Endothelial cell of umbilical vein (primary cell): ENCODE measurements at regions not wholly inside any gene's neighbourhood (a gene's known extent, or its start where the extent isn't known, plus 50 kb on each side); places are given as distances from the start of the nearest gene placed in this dataset.

Experiments
- BruUV-seq: library from RNA; stranded (reverse); fragments of 400-500 nt; replicated peaks from 2 replicates; lab custom pipeline; 2021; lab: Mats Ljungman, UMichigan
- CTCF ChIA-PET: fragments of 300-600, 350-600 bp; sonication (Branson Sonifier 250); formaldehyde crosslinking; loops from one replicate; lab custom pipeline; 2021; ENCODE audit warnings: antibody characterized with exemption, inconsistent platforms; lab: Charles Lee
- POLR2A ChIA-PET: fragments of 300-600, 350-600 bp; sonication (Branson Sonifier 250); formaldehyde crosslinking; loops from one replicate; lab custom pipeline; 2021; ENCODE audit warnings: antibody characterized with exemption, inconsistent platforms; lab: Charles Lee
- DNase-seq: peaks from one replicate; pipeline ENCODE4 v3.0.0-alpha.2; 2011; ENCODE audit warnings: low read depth, low spot score
- FAIRE-seq: peaks from 2 replicates; lab custom pipeline; 2011; peaks lifted over from hg19 to GRCh38; lab: Jason Lieb, UNC
- H2AFZ ChIP-seq: 2 replicates; pipeline ENCODE4 v1.6.0; 2012; ENCODE audit warnings: low read depth, low read length, control low read depth, inconsistent platforms
- H3K27ac ChIP-seq: 2 replicates; pipeline ENCODE4 v1.5.1; 2011; ENCODE audit warnings: low read depth, mild to moderate bottlenecking, control low read depth, low read length, moderate library complexity; ENCODE audit not compliant: insufficient read depth
- H3K27me3 ChIP-seq, 2 experiments: 2 replicates each; pipeline versions ENCODE4 v1.6.0 to v1.6.1; 2011; ENCODE audit warnings: low read length in 2 of 2, mixed read lengths in 1 of 2; ENCODE audit not compliant: control insufficient read depth in 2 of 2, insufficient read depth in 2 of 2
- H3K36me3 ChIP-seq, 2 experiments: 2 replicates in 1 of 2; 3 replicates in 1 of 2; pipeline ENCODE4 v1.5.1; 2011; ENCODE audit warnings: low read length in 2 of 2, mild to moderate bottlenecking in 1 of 2, moderate library complexity in 1 of 2; ENCODE audit not compliant: control insufficient read depth in 2 of 2, insufficient read depth in 2 of 2; ENCODE audit errors: extremely low read depth in 1 of 2
- H3K4me1 ChIP-seq: 3 replicates; pipeline ENCODE4 v1.5.1; 2011; ENCODE audit warnings: mild to moderate bottlenecking, low read length; ENCODE audit not compliant: control insufficient read depth, insufficient read depth; ENCODE audit errors: extremely low read depth
- H3K4me2 ChIP-seq: 2 replicates; pipeline ENCODE4 v1.6.1; 2011; ENCODE audit warnings: low read length, control low read depth, mixed read lengths; ENCODE audit not compliant: insufficient read depth
- H3K4me3 ChIP-seq, 3 experiments: fragments of 200-600 bp in 1 of 3; sonication (generic), shearing (Covaris generic) in 1 of 3; replicated peaks in 1 of 3; 2 replicates each; pipeline ENCODE4 v1.5.1; 2011 to 2016; ENCODE audit warnings: control low read depth in 3 of 3, low read length in 3 of 3, mild to moderate bottlenecking in 2 of 3, inconsistent platforms in 1 of 3, low read depth in 1 of 3, moderate library complexity in 1 of 3; ENCODE audit not compliant: insufficient read depth in 1 of 3
- H3K79me2 ChIP-seq: 2 replicates; pipeline ENCODE4 v1.6.0; 2012; ENCODE audit warnings: low read length, inconsistent platforms; ENCODE audit not compliant: control insufficient read depth, insufficient read depth
- H3K9ac ChIP-seq: replicated peaks from 2 replicates; pipeline ENCODE3; 2011; ENCODE audit warnings: low read length, control low read depth; ENCODE audit not compliant: insufficient read depth; ENCODE audit errors: extremely low read depth
- H3K9me1 ChIP-seq: replicated peaks from 3 replicates; pipeline ENCODE4 v1.6.0; 2011; ENCODE audit warnings: mild to moderate bottlenecking, low read length; ENCODE audit not compliant: control insufficient read depth, insufficient read depth; ENCODE audit errors: extremely low read depth
- H3K9me3 ChIP-seq: replicated peaks from 2 replicates; pipeline ENCODE4 v1.5.1; 2012; ENCODE audit warnings: low read length, inconsistent platforms; ENCODE audit not compliant: control insufficient read depth, insufficient read depth
- H4K20me1 ChIP-seq: replicated peaks from 2 replicates; pipeline ENCODE3; 2011; ENCODE audit warnings: mild to moderate bottlenecking, low read length; ENCODE audit not compliant: control insufficient read depth, insufficient read depth; ENCODE audit errors: extremely low read depth
- EZH2 ChIP-seq: IDR thresholded peaks from 2 replicates; pipeline ENCODE4 v1.6.1; 2012; ENCODE audit warnings: borderline replicate concordance, low read depth, mild to moderate bottlenecking, moderate library complexity, low read length, inconsistent platforms; ENCODE audit not compliant: severe bottlenecking
- FOS ChIP-seq: IDR thresholded peaks from 2 replicates; pipeline ENCODE4 v1.6.1; 2011; ENCODE audit warnings: mild to moderate bottlenecking, low read length, moderate library complexity, borderline replicate concordance; ENCODE audit not compliant: insufficient read depth
- GATA2 ChIP-seq: IDR thresholded peaks from 2 replicates; pipeline ENCODE4 v1.7.0; 2011; ENCODE audit warnings: low read depth, mild to moderate bottlenecking, moderate library complexity, mixed read lengths, low read length; ENCODE audit not compliant: insufficient read length, insufficient read depth
- JUN ChIP-seq: IDR thresholded peaks from 2 replicates; pipeline ENCODE4 v1.6.1; 2011; ENCODE audit warnings: borderline replicate concordance, low read depth; ENCODE audit not compliant: insufficient read length, insufficient read depth
- MAX ChIP-seq: IDR thresholded peaks from 2 replicates; pipeline ENCODE4 v1.6.1; 2011; ENCODE audit not compliant: insufficient read depth, insufficient read length
- MYC ChIP-seq: IDR thresholded peaks from one replicate; pipeline ENCODE4 v1.6.1; 2011; ENCODE audit warnings: mild to moderate bottlenecking, low read depth, low read length
- POLR2A ChIP-seq: IDR thresholded peaks from 2 replicates; pipeline ENCODE4 v1.6.1; 2012; ENCODE audit warnings: low read depth, mild to moderate bottlenecking, control low read depth, low read length
- POLR2AphosphoS5 ChIP-seq: IDR thresholded peaks from 2 replicates; pipeline ENCODE4 v1.6.1; 2012; ENCODE audit warnings: low read depth, mild to moderate bottlenecking, control low read depth, low read length, moderate library complexity; ENCODE audit not compliant: insufficient read depth
- dilution Hi-C: fragments of 300-500 bp; cut with MboI; formaldehyde crosslinking; loops from one replicate; pipeline ENCODE4 v1.15.0; 2019; ENCODE audit warnings: low sequenced_read_pairs; ENCODE audit not compliant: extremely low pct_ligation_motif_present
- intact Hi-C: fragments of 100-400 bp; cut with micrococcal nuclease; formaldehyde crosslinking; loops from one replicate; pipeline ENCODE4 v1.10.0; 2022
- TF ChIP-seq, protein P1 (sequence below), 2 donors: IDR thresholded peaks; 1 replicate in 1 of 2; 2 replicates in 1 of 2; pipeline ENCODE4 v1.5.1; 2011; ENCODE audit warnings: low read length in 2 of 2, mild to moderate bottlenecking in 2 of 2, moderate library complexity in 2 of 2, control low read depth in 1 of 2, inconsistent platforms in 1 of 2, low read depth in 1 of 2; ENCODE audit not compliant: insufficient read depth in 1 of 2; ENCODE audit errors: extremely low read depth in 1 of 2

DNA sequence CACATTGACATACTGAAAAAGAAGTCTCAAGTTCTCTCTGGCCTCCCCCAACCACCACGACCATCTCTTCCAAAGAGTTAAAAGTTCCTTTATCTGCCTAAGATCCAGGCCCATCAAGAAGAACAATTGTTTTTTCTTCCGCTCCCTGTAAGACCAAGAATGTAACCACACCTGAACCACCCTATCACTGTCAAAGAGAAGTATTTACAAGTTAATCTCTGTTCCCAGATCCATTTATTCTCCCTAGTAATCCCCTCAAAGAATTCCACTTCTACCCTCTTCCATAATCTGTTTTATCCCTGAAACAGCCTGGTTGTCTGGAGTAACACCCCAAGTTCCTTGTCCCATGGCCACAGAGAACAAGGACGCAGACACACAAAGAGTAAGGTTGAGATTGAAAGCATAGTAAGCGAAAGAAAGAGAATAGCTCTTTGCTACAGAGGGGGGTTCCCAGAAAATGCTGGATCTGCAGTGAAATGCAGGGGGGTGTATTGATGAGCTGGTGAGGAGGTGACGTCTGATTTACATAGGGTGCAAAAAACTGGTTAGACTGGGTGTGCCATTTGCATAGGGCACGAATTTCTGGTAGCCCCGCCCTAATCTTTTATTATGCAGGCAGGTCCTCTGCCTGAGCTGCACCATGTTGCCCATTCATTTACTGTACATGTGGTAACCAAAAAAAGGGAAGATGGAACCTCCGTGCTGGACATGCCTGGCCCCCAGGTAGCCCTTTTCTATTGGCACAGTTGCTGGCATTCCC is 122.0 kb downstream of the SKIDA1 start:
- Histone ChIP-seq H3K4me1 (peaks cover 8% of the 10 kb centered on the region), H3K4me2 (no peak overlapping the region), H2AFZ (no peak overlapping the region), H3K27ac (no peak overlapping the region), H4K20me1 (no peaks in the 10 kb centered on the region), H3K36me3 (no peaks in the 10 kb centered on the region), H3K9me1 (no peaks in the 10 kb centered on the region), H3K27me3 (no peaks in the 10 kb centered on the region), H3K4me3 (no peak overlapping the region), H3K79me2 (no peaks in the 10 kb centered on the region), H3K9me3 (no peaks in the 10 kb centered on the region), H3K9ac (no peak overlapping the region)
- TF ChIP-seq EZH2 = no peak
- TF ChIP-seq FOS = no peak
- no peak for TF ChIP-seq MAX
- TF ChIP-seq JUN = no peak
- TF ChIP-seq MYC = no peak
- TF ChIP-seq POLR2A = no peak
- TF ChIP-seq, protein P1, sequence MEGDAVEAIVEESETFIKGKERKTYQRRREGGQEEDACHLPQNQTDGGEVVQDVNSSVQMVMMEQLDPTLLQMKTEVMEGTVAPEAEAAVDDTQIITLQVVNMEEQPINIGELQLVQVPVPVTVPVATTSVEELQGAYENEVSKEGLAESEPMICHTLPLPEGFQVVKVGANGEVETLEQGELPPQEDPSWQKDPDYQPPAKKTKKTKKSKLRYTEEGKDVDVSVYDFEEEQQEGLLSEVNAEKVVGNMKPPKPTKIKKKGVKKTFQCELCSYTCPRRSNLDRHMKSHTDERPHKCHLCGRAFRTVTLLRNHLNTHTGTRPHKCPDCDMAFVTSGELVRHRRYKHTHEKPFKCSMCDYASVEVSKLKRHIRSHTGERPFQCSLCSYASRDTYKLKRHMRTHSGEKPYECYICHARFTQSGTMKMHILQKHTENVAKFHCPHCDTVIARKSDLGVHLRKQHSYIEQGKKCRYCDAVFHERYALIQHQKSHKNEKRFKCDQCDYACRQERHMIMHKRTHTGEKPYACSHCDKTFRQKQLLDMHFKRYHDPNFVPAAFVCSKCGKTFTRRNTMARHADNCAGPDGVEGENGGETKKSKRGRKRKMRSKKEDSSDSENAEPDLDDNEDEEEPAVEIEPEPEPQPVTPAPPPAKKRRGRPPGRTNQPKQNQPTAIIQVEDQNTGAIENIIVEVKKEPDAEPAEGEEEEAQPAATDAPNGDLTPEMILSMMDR (IDR thresholded peaks at IDR 0.05; ENCODE audit: extremely low read depth in 1 of 2, insufficient read depth in 1 of 2, low read depth in 1 of 2, low read length in 2 of 2) = no peak
- TF ChIP-seq GATA2 = no peak
- TF ChIP-seq POLR2AphosphoS5 = no peak
- DNase-seq (no peak), FAIRE-seq (no peak)
- ChIA-PET POLR2A (no interaction called here), CTCF (no interaction called here)
- dilution Hi-C loops = no loop called here
- intact Hi-C loops = no loop called here
- no TSS peak for BruUV-seq
